IMR-90 (cell line): ENCODE measurements at regions not wholly inside any gene's neighbourhood (a gene's known extent, or its start where the extent isn't known, plus 50 kb on each side); places are given as distances from the start of the nearest gene placed in this dataset.

ENCODE experiments used
- ATAC-seq: fragments of 200-7000 bp; cut with Tn5 transposase; 2 replicates; pipeline ENCODE4 v1.9.1; 2020; ENCODE audit warnings: low read depth, mild to moderate bottlenecking, moderate library complexity
- BruUV-seq: library from RNA; stranded (reverse); fragments of 400-500 nt; replicated peaks from 2 replicates; lab custom pipeline; 2021; lab: Mats Ljungman, UMichigan
- CTCF ChIA-PET: fragments of 300-600 bp; formaldehyde crosslinking; extraction: SDS; loops from one replicate; lab custom pipeline; 2021; ENCODE audit warnings: antibody characterized with exemption; lab: Yijun Ruan, JAX
- POLR2A ChIA-PET: fragments of 300-600 bp; sonication (Branson Sonifier 250); formaldehyde crosslinking; loops from one replicate; lab custom pipeline; 2022; ENCODE audit warnings: antibody characterized with exemption; ENCODE audit not compliant: unreplicated experiment; lab: Charles Lee
- DNase-seq: peaks from one replicate; pipeline ENCODE4 v3.0.0; 2013
- H2AFZ ChIP-seq: replicated peaks from 2 replicates; pipeline ENCODE3; 2013; ENCODE audit warnings: low read length, mild to moderate bottlenecking; ENCODE audit not compliant: poor library complexity
- H2AK5ac ChIP-seq: 2 replicates; pipeline ENCODE4 v1.6.1; 2013; ENCODE audit warnings: low read depth, low read length, inconsistent platforms
- H2AK9ac ChIP-seq: replicated peaks from 2 replicates; pipeline ENCODE3; 2013; ENCODE audit warnings: mild to moderate bottlenecking, low read depth, low read length, moderate library complexity; ENCODE audit not compliant: poor library complexity
- H2BK120ac ChIP-seq: 2 replicates; pipeline ENCODE4 v1.6.1; 2013; ENCODE audit warnings: low read depth, low read length, inconsistent platforms
- H2BK15ac ChIP-seq: 3 replicates; pipeline ENCODE4 v1.6.1; 2013; ENCODE audit warnings: low read depth, low read length, inconsistent platforms
- H2BK20ac ChIP-seq: 2 replicates; pipeline ENCODE4 v1.6.1; 2013; ENCODE audit warnings: low read depth, mild to moderate bottlenecking, inconsistent platforms, low read length, moderate library complexity
- H2BK5ac ChIP-seq: 2 replicates; pipeline ENCODE4 v1.6.1; 2013; ENCODE audit warnings: mild to moderate bottlenecking, low read depth, low read length, inconsistent platforms; ENCODE audit not compliant: poor library complexity, severe bottlenecking
- H3K14ac ChIP-seq: replicated peaks from 2 replicates; pipeline ENCODE4 v1.6.1; 2013; ENCODE audit warnings: low read depth, low read length, inconsistent platforms
- H3K18ac ChIP-seq: 2 replicates; pipeline ENCODE4 v1.6.1; 2013; ENCODE audit warnings: low read depth, low read length, control low read depth
- H3K23ac ChIP-seq: 2 replicates; pipeline ENCODE4 v1.6.1; 2013; ENCODE audit warnings: low read depth, low read length, inconsistent platforms
- H3K27ac ChIP-seq: 2 replicates; pipeline ENCODE4 v1.5.1; 2013; ENCODE audit warnings: mild to moderate bottlenecking, control low read depth, low read length; ENCODE audit not compliant: insufficient read depth
- H3K27me3 ChIP-seq: 2 replicates; pipeline ENCODE4 v1.6.1; 2013; ENCODE audit warnings: low read length; ENCODE audit not compliant: control insufficient read depth, insufficient read depth
- H3K36me3 ChIP-seq: 2 replicates; pipeline ENCODE4 v1.6.1; 2013; ENCODE audit warnings: low read length, mixed read lengths; ENCODE audit not compliant: control insufficient read depth, insufficient read depth
- H3K4ac ChIP-seq: 2 replicates; pipeline ENCODE4 v1.6.1; 2013; ENCODE audit warnings: low read depth, low read length, inconsistent platforms
- H3K4me1 ChIP-seq: 2 replicates; pipeline ENCODE4 v1.6.1; 2013; ENCODE audit warnings: low read length, mixed read lengths; ENCODE audit not compliant: control insufficient read depth, insufficient read depth
- H3K4me2 ChIP-seq: 2 replicates; pipeline ENCODE4 v1.6.1; 2013; ENCODE audit warnings: low read depth, mild to moderate bottlenecking, control low read depth, low read length, moderate library complexity
- H3K4me3 ChIP-seq: 2 replicates; pipeline ENCODE4 v1.5.1; 2013; ENCODE audit warnings: low read depth, mild to moderate bottlenecking, control low read depth, low read length, moderate library complexity; ENCODE audit not compliant: insufficient read depth
- H3K56ac ChIP-seq: 2 replicates; pipeline ENCODE4 v1.6.1; 2013; ENCODE audit warnings: low read length, inconsistent platforms; ENCODE audit not compliant: insufficient read depth; ENCODE audit errors: extremely low read depth
- H3K79me1 ChIP-seq, 2 experiments: 2 replicates each; pipeline ENCODE4 v1.6.1; 2013; ENCODE audit warnings: low read length in 2 of 2, inconsistent platforms in 1 of 2, low read depth in 1 of 2
- H3K9ac ChIP-seq: 2 replicates; pipeline ENCODE4 v1.6.1; 2013; ENCODE audit warnings: low read depth, low read length, control low read depth
- H3K9me1 ChIP-seq: 2 replicates; pipeline ENCODE4 v1.6.1; 2013; ENCODE audit warnings: low read length, inconsistent platforms; ENCODE audit not compliant: insufficient read depth
- H3K9me3 ChIP-seq: 2 replicates; pipeline ENCODE4 v1.6.1; 2013; ENCODE audit warnings: low read length; ENCODE audit not compliant: control insufficient read depth, insufficient read depth
- H4K20me1 ChIP-seq: 2 replicates; pipeline ENCODE4 v1.6.1; 2013; ENCODE audit warnings: low read length, inconsistent platforms; ENCODE audit not compliant: insufficient read depth
- H4K5ac ChIP-seq: 2 replicates; pipeline ENCODE4 v1.6.1; 2013; ENCODE audit warnings: mild to moderate bottlenecking, low read depth, low read length, control low read depth
- H4K8ac ChIP-seq, 2 experiments: 2 replicates each; pipeline ENCODE4 v1.6.1; 2013; ENCODE audit warnings: low read depth in 2 of 2, low read length in 2 of 2, control low read depth in 1 of 2, inconsistent platforms in 1 of 2
- H4K91ac ChIP-seq: 2 replicates; pipeline ENCODE4 v1.6.1; 2013; ENCODE audit warnings: low read depth, low read length, inconsistent platforms; ENCODE audit not compliant: insufficient read depth
- BHLHE40 ChIP-seq: fragments of 150-350 bp; IDR thresholded peaks from 2 replicates; pipeline ENCODE4 v1.6.1; 2016; ENCODE audit warnings: mild to moderate bottlenecking, low read depth, low read length
- CEBPB ChIP-seq: IDR thresholded peaks from 2 replicates; pipeline ENCODE4 v1.6.1; 2012; ENCODE audit warnings: low read depth, low read length, improper control_type of control experiment
- CHD1 ChIP-seq: IDR thresholded peaks from 2 replicates; pipeline ENCODE4 v1.6.1; 2012; ENCODE audit warnings: low read depth, low read length, improper control_type of control experiment
- FOS ChIP-seq: fragments of 150-350 bp; IDR thresholded peaks from 2 replicates; pipeline ENCODE4 v1.6.1; 2016; ENCODE audit warnings: low read depth, low read length
- MAFK ChIP-seq: IDR thresholded peaks from 2 replicates; pipeline ENCODE4 v1.6.1; 2012; ENCODE audit warnings: low read depth, low read length, improper control_type of control experiment
- MAZ ChIP-seq: IDR thresholded peaks from 2 replicates; pipeline ENCODE4 v1.6.1; 2012; ENCODE audit warnings: low read depth, mild to moderate bottlenecking, low read length, improper control_type of control experiment, moderate library complexity, borderline replicate concordance
- MXI1 ChIP-seq: IDR thresholded peaks from 2 replicates; pipeline ENCODE4 v1.6.1; 2012; ENCODE audit warnings: low read depth, mild to moderate bottlenecking, low read length, moderate library complexity, borderline replicate concordance
- NFE2L2 ChIP-seq: fragments of 150-350 bp; IDR thresholded peaks from 2 replicates; pipeline ENCODE4 v1.6.1; 2016; ENCODE audit warnings: low read depth, mild to moderate bottlenecking, low read length
- POLR2A ChIP-seq: IDR thresholded peaks from 2 replicates; pipeline ENCODE4 v1.6.1; 2012; ENCODE audit warnings: mild to moderate bottlenecking, low read depth, low read length
- RAD21 ChIP-seq: IDR thresholded peaks from 2 replicates; pipeline ENCODE4 v1.6.1; 2012; ENCODE audit warnings: low read length, improper control_type of control experiment
- RCOR1 ChIP-seq: IDR thresholded peaks from 2 replicates; pipeline ENCODE4 v1.6.1; 2012; ENCODE audit warnings: mild to moderate bottlenecking, low read length, improper control_type of control experiment; ENCODE audit not compliant: insufficient replicate concordance
- RFX5 ChIP-seq: IDR thresholded peaks from 2 replicates; pipeline ENCODE4 v1.8.0; 2012; ENCODE audit warnings: low read depth, mild to moderate bottlenecking, low read length, moderate library complexity
- SMC3 ChIP-seq: fragments of 150-350 bp; IDR thresholded peaks from 2 replicates; pipeline ENCODE4 v1.6.1; 2016; ENCODE audit warnings: low read depth, mild to moderate bottlenecking, antibody characterized with exemption, low read length, moderate library complexity
- WGBS, 2 experiments: methylation state at CpG; one replicate each; pipeline versions ENCODE4 v1.1.5 to v1.1.7; 2013; ENCODE audit warnings: missing lambda C conversion rate in 2 of 2; ENCODE audit not compliant: insufficient read length in 1 of 2; ENCODE audit errors: extremely low coverage in 2 of 2; 5-methylcytosine and 5-hydroxymethylcytosine counted together
- dilution Hi-C: fragments of 300-500 bp; cut with HindIII; formaldehyde crosslinking; loops from one replicate; pipeline ENCODE4 v1.14.3; 2018; ENCODE audit warnings: low sequenced_read_pairs; ENCODE audit not compliant: unreplicated experiment
- in situ Hi-C: fragments of 300-500 bp; cut with MboI; formaldehyde crosslinking; loops from 3 replicates; pipeline ENCODE4 v1.14.3; 2019; ENCODE audit warnings: low sequenced_read_pairs, inconsistent platforms, mixed read lengths
- intact Hi-C: fragments of 100-400 bp; cut with micrococcal nuclease; formaldehyde crosslinking; loops from 2 replicates; pipeline ENCODE4 v1.10.0; 2022
- TF ChIP-seq, protein P1 (sequence below): fragments of 150-350 bp; IDR thresholded peaks from 2 replicates; pipeline ENCODE4 v1.6.1; 2017; ENCODE audit warnings: mild to moderate bottlenecking, antibody characterized with exemption, low read length, low read depth
- TF ChIP-seq, protein P2 (sequence below): conservative IDR thresholded peaks from 2 replicates; pipeline ENCODE4 v1.5.1; 2012; ENCODE audit warnings: mild to moderate bottlenecking, low read depth, low read length, improper control_type of control experiment
- TF ChIP-seq, protein P3 (sequence below): fragments of 150-350 bp; IDR thresholded peaks from 2 replicates; pipeline ENCODE4 v1.6.1; 2016; ENCODE audit warnings: low read depth, mild to moderate bottlenecking, low read length, moderate library complexity, borderline replicate concordance

DNA sequence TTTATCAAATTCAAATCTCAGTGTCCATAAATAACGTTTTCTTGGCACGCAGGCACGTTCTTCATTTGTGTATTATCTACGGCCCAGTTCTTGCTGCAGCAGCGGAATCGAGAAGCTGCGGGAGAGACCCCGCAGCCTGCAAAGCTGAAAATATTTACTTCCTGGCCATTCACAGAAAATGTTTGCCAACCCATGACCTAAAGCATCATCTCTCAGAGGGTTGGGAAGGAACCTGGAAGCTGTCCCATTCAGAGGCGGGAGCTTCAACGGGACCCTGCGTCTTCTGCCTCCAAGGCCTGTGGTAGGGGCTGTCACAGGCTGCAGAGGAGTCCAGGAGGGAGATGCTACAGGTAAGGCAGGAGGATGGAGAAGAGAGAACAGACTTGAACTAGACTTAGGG lies 319.2 kb downstream of the MN1 start:
- H2BK5ac ChIP-seq = no peak overlapping the region
- H3K4me1 ChIP-seq = peaks cover under 1% of the 10 kb centered on the region; the same call in 1 of the 2 replicates
- no peaks in the 10 kb centered on the region for H3K9me1 ChIP-seq
- H3K9me3 ChIP-seq = peaks cover 2% of the 10 kb centered on the region; the same call in 1 of the 2 replicates
- H3K36me3 ChIP-seq = no peaks in the 10 kb centered on the region
- ChIA-PET CTCF (no interaction called here), POLR2A (no interaction called here)
- H3K14ac ChIP-seq = no peak overlapping the region; the same call in 1 of the 2 replicates
- BruUV-seq = no TSS peak
- H3K27ac ChIP-seq = no peak overlapping the region
- no peak overlapping the region for H3K4me3 ChIP-seq
- no peak overlapping the region for H2BK120ac ChIP-seq
- no peak overlapping the region for H3K4ac ChIP-seq
- peak overlapping the region; percentile 39 for H2AK9ac ChIP-seq
- H4K8ac ChIP-seq = no peak overlapping the region
- no peak for TF ChIP-seq MAZ
- no peak for TF ChIP-seq NFE2L2
- no peak for TF ChIP-seq SMC3
- TF ChIP-seq MAFK = no peak
- no peak for TF ChIP-seq RAD21
- no peak for TF ChIP-seq FOS
- TF ChIP-seq, protein P1, sequence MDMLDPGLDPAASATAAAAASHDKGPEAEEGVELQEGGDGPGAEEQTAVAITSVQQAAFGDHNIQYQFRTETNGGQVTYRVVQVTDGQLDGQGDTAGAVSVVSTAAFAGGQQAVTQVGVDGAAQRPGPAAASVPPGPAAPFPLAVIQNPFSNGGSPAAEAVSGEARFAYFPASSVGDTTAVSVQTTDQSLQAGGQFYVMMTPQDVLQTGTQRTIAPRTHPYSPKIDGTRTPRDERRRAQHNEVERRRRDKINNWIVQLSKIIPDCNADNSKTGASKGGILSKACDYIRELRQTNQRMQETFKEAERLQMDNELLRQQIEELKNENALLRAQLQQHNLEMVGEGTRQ = no peak
- no peak for TF ChIP-seq CHD1
- TF ChIP-seq MXI1 = no peak
- TF ChIP-seq, protein P2, sequence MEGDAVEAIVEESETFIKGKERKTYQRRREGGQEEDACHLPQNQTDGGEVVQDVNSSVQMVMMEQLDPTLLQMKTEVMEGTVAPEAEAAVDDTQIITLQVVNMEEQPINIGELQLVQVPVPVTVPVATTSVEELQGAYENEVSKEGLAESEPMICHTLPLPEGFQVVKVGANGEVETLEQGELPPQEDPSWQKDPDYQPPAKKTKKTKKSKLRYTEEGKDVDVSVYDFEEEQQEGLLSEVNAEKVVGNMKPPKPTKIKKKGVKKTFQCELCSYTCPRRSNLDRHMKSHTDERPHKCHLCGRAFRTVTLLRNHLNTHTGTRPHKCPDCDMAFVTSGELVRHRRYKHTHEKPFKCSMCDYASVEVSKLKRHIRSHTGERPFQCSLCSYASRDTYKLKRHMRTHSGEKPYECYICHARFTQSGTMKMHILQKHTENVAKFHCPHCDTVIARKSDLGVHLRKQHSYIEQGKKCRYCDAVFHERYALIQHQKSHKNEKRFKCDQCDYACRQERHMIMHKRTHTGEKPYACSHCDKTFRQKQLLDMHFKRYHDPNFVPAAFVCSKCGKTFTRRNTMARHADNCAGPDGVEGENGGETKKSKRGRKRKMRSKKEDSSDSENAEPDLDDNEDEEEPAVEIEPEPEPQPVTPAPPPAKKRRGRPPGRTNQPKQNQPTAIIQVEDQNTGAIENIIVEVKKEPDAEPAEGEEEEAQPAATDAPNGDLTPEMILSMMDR = no peak
- TF ChIP-seq RFX5 = no peak
- TF ChIP-seq RCOR1 = no peak
- TF ChIP-seq CEBPB = no peak
- no peak for TF ChIP-seq BHLHE40
- no peak for TF ChIP-seq POLR2A
- TF ChIP-seq, protein P3, sequence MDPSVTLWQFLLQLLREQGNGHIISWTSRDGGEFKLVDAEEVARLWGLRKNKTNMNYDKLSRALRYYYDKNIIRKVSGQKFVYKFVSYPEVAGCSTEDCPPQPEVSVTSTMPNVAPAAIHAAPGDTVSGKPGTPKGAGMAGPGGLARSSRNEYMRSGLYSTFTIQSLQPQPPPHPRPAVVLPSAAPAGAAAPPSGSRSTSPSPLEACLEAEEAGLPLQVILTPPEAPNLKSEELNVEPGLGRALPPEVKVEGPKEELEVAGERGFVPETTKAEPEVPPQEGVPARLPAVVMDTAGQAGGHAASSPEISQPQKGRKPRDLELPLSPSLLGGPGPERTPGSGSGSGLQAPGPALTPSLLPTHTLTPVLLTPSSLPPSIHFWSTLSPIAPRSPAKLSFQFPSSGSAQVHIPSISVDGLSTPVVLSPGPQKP = no peak
- no peak overlapping the region for H3K56ac ChIP-seq
- no peak overlapping the region for H3K18ac ChIP-seq
- intact Hi-C loops = no loop called here
- H2BK20ac ChIP-seq = no peak overlapping the region
- in situ Hi-C loops = no loop called here
- no peak overlapping the region for H4K91ac ChIP-seq
- no peak overlapping the region for H4K5ac ChIP-seq
- H3K23ac ChIP-seq = no peak overlapping the region
- H3K79me1 ChIP-seq = no peaks in the 10 kb centered on the region
- no peak overlapping the region for H2AK5ac ChIP-seq
- ATAC-seq = no peak
- no CpG with 5 or more reads among the region's 11 CpGs for WGBS, 2 experiments
- dilution Hi-C loops = no loop called here
- H3K4me2 ChIP-seq = no peak overlapping the region
- no peak for DNase-seq
- peaks cover 15% of the 10 kb centered on the region for H3K27me3 ChIP-seq
- no peaks in the 10 kb centered on the region for H4K20me1 ChIP-seq
- peak overlapping the region; percentile 29 for H2AFZ ChIP-seq
- H2BK15ac ChIP-seq = no peak overlapping the region
- no peak overlapping the region for H3K9ac ChIP-seq
